ENCODE measurements at regions not wholly inside any gene's neighbourhood (a gene's known extent, or its start where the extent isn't known, plus 50 kb on each side); places are given as distances from the start of the nearest gene placed in this dataset.

DNA sequence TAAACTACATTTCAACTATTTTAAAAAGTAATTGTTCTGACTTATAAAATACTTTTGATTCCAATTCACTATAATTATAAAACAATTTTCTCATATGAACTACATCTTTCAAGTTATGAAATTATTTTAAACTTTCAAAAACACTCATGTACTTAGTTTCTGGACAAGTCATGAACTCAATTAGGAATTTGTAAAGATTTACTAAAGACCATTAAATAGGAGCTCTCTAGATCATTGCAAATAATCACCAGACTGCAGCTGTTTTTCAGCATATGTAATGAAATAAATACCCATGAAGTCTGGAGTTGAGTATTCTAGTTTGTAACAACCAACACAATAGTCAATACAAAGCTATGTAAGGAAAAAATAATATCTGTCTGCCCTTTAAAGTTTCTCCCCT is 605.1 kb upstream of the MIR17HG start:
- TF ChIP-seq, protein P1, sequence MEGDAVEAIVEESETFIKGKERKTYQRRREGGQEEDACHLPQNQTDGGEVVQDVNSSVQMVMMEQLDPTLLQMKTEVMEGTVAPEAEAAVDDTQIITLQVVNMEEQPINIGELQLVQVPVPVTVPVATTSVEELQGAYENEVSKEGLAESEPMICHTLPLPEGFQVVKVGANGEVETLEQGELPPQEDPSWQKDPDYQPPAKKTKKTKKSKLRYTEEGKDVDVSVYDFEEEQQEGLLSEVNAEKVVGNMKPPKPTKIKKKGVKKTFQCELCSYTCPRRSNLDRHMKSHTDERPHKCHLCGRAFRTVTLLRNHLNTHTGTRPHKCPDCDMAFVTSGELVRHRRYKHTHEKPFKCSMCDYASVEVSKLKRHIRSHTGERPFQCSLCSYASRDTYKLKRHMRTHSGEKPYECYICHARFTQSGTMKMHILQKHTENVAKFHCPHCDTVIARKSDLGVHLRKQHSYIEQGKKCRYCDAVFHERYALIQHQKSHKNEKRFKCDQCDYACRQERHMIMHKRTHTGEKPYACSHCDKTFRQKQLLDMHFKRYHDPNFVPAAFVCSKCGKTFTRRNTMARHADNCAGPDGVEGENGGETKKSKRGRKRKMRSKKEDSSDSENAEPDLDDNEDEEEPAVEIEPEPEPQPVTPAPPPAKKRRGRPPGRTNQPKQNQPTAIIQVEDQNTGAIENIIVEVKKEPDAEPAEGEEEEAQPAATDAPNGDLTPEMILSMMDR (IDR thresholded peaks at IDR 0.05) = no peak
- TF ChIP-seq POLR2A (IDR thresholded peaks at IDR 0.05) = no peak

Data from thyroid gland (tissue), 4 donors.